Psoas muscle (tissue), 7 donors: ENCODE measurements at regions not wholly inside any gene's neighbourhood (a gene's known extent, or its start where the extent isn't known, plus 50 kb on each side); places are given as distances from the start of the nearest gene placed in this dataset.

ENCODE experiments used
- ATAC-seq, 4 donors: fragments of 200-7000 bp; cut with Tn5 transposase; one replicate each; pipeline ENCODE4 v1.9.1; 2020; ENCODE audit warnings: moderate library complexity in 3 of 4, mild to moderate bottlenecking in 2 of 4
- DNase-seq, 2 donors: peaks; one replicate each; pipeline ENCODE4 v3.0.0-alpha.2; 2020
- H3K27ac ChIP-seq: fragments of 200-600 bp; one replicate; pipeline ENCODE4 v1.8.0; 2022
- H3K27me3 ChIP-seq, 3 donors: fragments of 200-600 bp in 1 of 3; one replicate each; pipeline versions ENCODE4 v1.6.1 to v1.8.0; 2013 to 2022; ENCODE audit warnings: low read length in 2 of 3, mild to moderate bottlenecking in 2 of 3, moderate library complexity in 1 of 3; ENCODE audit not compliant: insufficient read depth in 3 of 3
- H3K36me3 ChIP-seq, 2 donors: fragments of 200-600 bp in 1 of 2; one replicate each; pipeline versions ENCODE4 v1.6.1 to v1.8.0; 2013 to 2022; ENCODE audit warnings: low read depth in 1 of 2, mild to moderate bottlenecking in 1 of 2, moderate library complexity in 1 of 2; ENCODE audit not compliant: insufficient read depth in 1 of 2
- H3K4me1 ChIP-seq: fragments of 200-600 bp; one replicate; pipeline ENCODE4 v1.8.0; 2022
- H3K4me3 ChIP-seq: fragments of 200-600 bp; one replicate; pipeline ENCODE4 v1.8.0; 2022; ENCODE audit warnings: mild to moderate bottlenecking
- H3K9me3 ChIP-seq: fragments of 200-600 bp; one replicate; pipeline ENCODE4 v1.8.0; 2022
- CTCF ChIP-seq: fragments of 200-600 bp; IDR thresholded peaks from one replicate; pipeline ENCODE4 v1.8.0; 2022; ENCODE audit warnings: antibody characterized with exemption
- WGBS, 3 donors: extraction: QIAGEN DNeasy Blood & Tissue Kit; methylation state at CpG; one replicate each; pipeline versions ENCODE4 v1.1.6 to v1.1.7; 2013; 5-methylcytosine and 5-hydroxymethylcytosine counted together
- intact Hi-C, 2 donors: fragments of 100-400 bp; cut with DNase I; formaldehyde crosslinking; loops; one replicate each; pipeline versions ENCODE4 v1.11.0 to v1.14.2; 2022
- donor health status: healthy with polysubstance abuse.
- donor health status: DM: no; HTN: no; CAD: no; lungs with moderate emphysema.
- donor health status: Bipolar disorder and iron deficiency.
- donor health status: healthy.
- donor health status: DM: yes; HTN: yes; CAD: no.
- donor health status: DM: no; HTN: no; CAD: no.
- donor health status: DM: yes; HTN: yes; CAD: no.

DNA sequence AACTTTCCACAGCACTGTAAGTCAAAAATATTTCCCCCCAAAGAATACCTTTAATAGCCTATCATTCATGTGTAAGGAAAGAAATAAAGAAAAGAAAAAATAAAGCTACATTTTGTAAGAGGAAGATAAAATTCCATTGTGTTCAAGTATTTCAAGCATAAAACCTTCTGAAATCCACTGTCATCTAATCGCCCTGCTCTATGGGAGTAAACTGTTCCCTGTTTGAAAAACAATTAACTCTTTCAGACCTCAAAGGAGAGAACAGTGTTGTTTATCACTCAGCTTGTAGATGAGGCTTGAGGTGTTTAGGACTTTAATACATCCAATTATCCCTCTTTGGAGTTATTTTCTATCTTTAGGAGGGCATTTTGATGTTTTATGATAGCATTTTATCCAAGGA lies 112.2 kb upstream of the REG3G start:
- ATAC-seq (no peak), DNase-seq (no peak)
- intact Hi-C loops, result no loop called here
- 18 to 26% (median 21%) methylated on average over 1 of the region's 1 CpG for WGBS, 3 donors
- Histone ChIP-seq H3K9me3 (no peaks in the 10 kb centered on the region), H3K27ac (no peak overlapping the region), H3K36me3 (no peaks in the 10 kb centered on the region), H3K27me3 (no peaks in the 10 kb centered on the region), H3K4me1 (no peaks in the 10 kb centered on the region), H3K4me3 (no peak overlapping the region)
- no peak for TF ChIP-seq CTCF

- H3K9me3 ChIP-seq, result no peaks in the 10 kb centered on the region
- H3K36me3 ChIP-seq, result no peaks in the 10 kb centered on the region
- 82 to 84% (median 82%) methylated on average over 2 of the region's 2 CpGs for WGBS, 3 donors
- H3K27ac ChIP-seq, result no peak overlapping the region
- DNase-seq (no peak), ATAC-seq (no peak)
- H3K4me3 ChIP-seq, result no peak overlapping the region
- intact Hi-C loops, result no loop called here
- no peaks in the 10 kb centered on the region for H3K4me1 ChIP-seq
- TF ChIP-seq CTCF, result no peak
- no peaks in the 10 kb centered on the region for H3K27me3 ChIP-seq
Measured at GRCh38 chr2:78925258-78925657, 100.2 kb upstream of the REG3G start.

DNA sequence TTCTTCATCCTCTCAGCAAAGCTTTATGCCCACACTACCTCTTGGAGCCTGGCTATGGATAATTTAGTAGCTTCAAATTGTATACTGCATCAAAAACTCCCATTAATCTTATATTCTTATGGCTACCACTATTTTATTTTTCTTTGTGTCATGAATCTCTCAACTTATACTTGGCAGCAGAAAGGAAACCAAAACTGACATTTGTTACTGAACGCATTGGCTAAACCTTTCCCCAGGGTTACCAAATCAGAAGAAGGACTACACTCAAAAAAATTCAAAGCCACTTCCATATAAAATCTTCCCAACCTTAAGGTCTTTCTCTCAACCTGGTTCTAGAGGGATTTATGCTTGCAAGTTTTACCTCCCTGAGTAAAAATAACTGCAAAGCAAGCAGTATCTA lies 97.0 kb upstream of the REG3G start:
- H3K4me3 ChIP-seq, result no peak overlapping the region
- no peaks in the 10 kb centered on the region for H3K9me3 ChIP-seq
- no peak overlapping the region for H3K27ac ChIP-seq
- no peaks in the 10 kb centered on the region for H3K36me3 ChIP-seq
- no peak for DNase-seq
- TF ChIP-seq CTCF, result no peak
- no peak for ATAC-seq
- no peaks in the 10 kb centered on the region for H3K27me3 ChIP-seq
- no peaks in the 10 kb centered on the region for H3K4me1 ChIP-seq
- 26 to 67% (median 26%) methylated on average over 1 of the region's 1 CpG for WGBS, 3 donors
- intact Hi-C loops, result no loop called here

- H3K4me3 ChIP-seq, result no peak overlapping the region
Measured at GRCh38 chr2:78940998-78941397, 84.5 kb upstream of the REG3G start.

More at GRCh38 chr2:78940998-78941397, 84.5 kb upstream of the REG3G start:
- H3K4me1 ChIP-seq, result no peaks in the 10 kb centered on the region
- no peak overlapping the region for H3K27ac ChIP-seq
- peaks cover 7% of the 10 kb centered on the region for H3K9me3 ChIP-seq
- DNase-seq (no peak), ATAC-seq (no peak)
- 39 to 52% (median 45%) methylated on average over 6 of the region's 6 CpGs for WGBS, 3 donors
- no peak for TF ChIP-seq CTCF
- no peaks in the 10 kb centered on the region for H3K27me3 ChIP-seq
- H3K36me3 ChIP-seq, result no peaks in the 10 kb centered on the region
- intact Hi-C loops, result no loop called here
